ENCODE measurements at regions not wholly inside any gene's neighbourhood (a gene's known extent, or its start where the extent isn't known, plus 50 kb on each side); places are given as distances from the start of the nearest gene placed in this dataset.

DNA sequence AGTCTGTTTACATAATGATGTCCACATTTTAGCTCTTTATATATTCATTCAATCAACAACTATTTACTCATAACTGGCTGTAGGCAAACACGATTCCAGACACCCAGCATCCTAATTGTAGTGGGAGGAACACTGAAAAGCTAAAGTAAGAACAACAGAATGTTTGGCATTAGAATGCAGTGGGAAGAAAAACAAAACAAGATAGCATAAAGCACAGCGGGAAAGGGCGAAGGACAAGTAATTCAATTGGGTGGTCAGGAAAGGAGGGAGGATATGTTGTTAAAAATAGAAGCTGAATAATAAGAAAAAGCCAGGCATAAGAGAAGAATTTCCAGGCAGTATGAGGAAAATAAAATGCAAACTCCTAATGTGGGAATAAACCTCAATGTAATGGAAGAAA lies 189.5 kb upstream of the FAT4 start (continued):
- TF ChIP-seq, protein P1, sequence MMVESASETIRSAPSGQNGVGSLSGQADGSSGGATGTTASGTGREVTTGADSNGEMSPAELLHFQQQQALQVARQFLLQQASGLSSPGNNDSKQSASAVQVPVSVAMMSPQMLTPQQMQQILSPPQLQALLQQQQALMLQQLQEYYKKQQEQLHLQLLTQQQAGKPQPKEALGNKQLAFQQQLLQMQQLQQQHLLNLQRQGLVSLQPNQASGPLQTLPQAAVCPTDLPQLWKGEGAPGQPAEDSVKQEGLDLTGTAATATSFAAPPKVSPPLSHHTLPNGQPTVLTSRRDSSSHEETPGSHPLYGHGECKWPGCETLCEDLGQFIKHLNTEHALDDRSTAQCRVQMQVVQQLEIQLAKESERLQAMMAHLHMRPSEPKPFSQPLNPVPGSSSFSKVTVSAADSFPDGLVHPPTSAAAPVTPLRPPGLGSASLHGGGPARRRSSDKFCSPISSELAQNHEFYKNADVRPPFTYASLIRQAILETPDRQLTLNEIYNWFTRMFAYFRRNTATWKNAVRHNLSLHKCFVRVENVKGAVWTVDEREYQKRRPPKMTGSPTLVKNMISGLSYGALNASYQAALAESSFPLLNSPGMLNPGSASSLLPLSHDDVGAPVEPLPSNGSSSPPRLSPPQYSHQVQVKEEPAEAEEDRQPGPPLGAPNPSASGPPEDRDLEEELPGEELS (CRISPR knock-in tag; IDR thresholded peaks at IDR 0.05; ENCODE audit: borderline replicate concordance) = no peak
- TF ChIP-seq HDAC8 (tag; IDR thresholded peaks at IDR 0.05) (no peak), ZNF586 (CRISPR knock-in tag; conservative IDR thresholded peaks at IDR 0.05) (no peak)

DNA sequence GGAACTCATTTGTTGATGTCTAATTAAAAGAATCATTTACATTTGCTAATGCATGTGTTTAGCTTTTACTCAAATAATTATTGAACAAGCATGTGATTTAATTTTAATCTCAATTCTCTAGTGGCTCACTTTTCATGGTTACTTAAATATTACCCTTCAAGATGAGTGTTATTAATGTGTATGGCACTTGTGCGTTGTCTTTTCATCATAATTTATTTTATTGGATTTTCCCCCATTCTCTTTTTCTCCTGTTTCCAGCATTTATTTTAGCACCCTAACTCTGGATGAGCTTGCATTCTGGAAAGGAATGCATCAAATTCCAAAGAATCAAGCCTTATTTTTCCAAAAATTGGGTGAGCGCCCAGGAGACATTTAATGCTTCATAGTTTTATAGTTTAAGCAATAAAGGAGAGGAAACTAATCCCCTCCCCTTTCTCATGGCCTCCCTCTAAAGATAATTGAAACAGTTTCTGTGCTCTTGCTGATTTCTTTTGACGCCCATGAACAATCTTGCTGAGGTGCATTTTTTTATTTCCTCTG lies 191.1 kb upstream of the FAT4 start:
- H3K27ac ChIP-seq (ENCODE audit: extremely low read depth, low read depth, low read length) = no peak overlapping the region
- ChIA-PET POLR2A (no interaction called here), CTCF (ENCODE audit: low intra/inter-chr PET ratio) (no interaction called here)
- H3K4me2 ChIP-seq (ENCODE audit: insufficient read depth, low read length) = no peak overlapping the region
- no peaks in the 10 kb centered on the region for H3K36me3 ChIP-seq (ENCODE audit: control insufficient read depth, insufficient read depth, low read length)
- no TSS peak for BruUV-seq (replicated peaks)
- no peak overlapping the region for H2AFZ ChIP-seq (ENCODE audit: low read depth, low read length)
- no peak overlapping the region for H3K9ac ChIP-seq (ENCODE audit: insufficient read depth in 1 of 2, low read depth in 2 of 2, low read length in 2 of 2)
- intact Hi-C loops (cut with micrococcal nuclease) (no loop called here), in situ Hi-C loops (cut with MboI) (no loop called here)
- ATAC-seq (no peak), FAIRE-seq (no peak), DNase-seq (ENCODE audit: extremely low read depth in 1 of 4, low spot score in 3 of 4) (no peak)
- H3K4me3 ChIP-seq = no peak overlapping the region
- H3K9me1 ChIP-seq (ENCODE audit: control insufficient read depth, insufficient read depth, low read length) = no peaks in the 10 kb centered on the region
- TF ChIP-seq NCOA1 (IDR thresholded peaks at IDR 0.05; ENCODE audit: low read depth) = no peak
- TF ChIP-seq NFE2 (IDR thresholded peaks at IDR 0.05; ENCODE audit: low read depth) = no peak
- TF ChIP-seq SMAD3 (CRISPR knock-in tag; conservative IDR thresholded peaks at IDR 0.05) = no peak
- H3K4me1 ChIP-seq (replicated peaks in 1 of 2; ENCODE audit: control insufficient read depth in 2 of 2, insufficient read depth in 2 of 2, low read length in 2 of 2) = no peaks in the 10 kb centered on the region
- WGBS (ENCODE audit: insufficient coverage, low coverage, missing lambda C conversion rate) = 0% methylated on average over 3 of the region's 3 CpGs
- H3K27me3 ChIP-seq (ENCODE audit: control insufficient read depth in 2 of 2, insufficient read depth in 2 of 2, low read length in 2 of 2) = no peaks in the 10 kb centered on the region
- no peaks in the 10 kb centered on the region for H4K20me1 ChIP-seq (replicated peaks; ENCODE audit: control insufficient read depth, insufficient read depth, low read length)
- H3K79me2 ChIP-seq (ENCODE audit: control insufficient read depth, insufficient read depth, low read length) = no peaks in the 10 kb centered on the region
- no peaks in the 10 kb centered on the region; the same call in 1 of the 2 replicates for H3K9me3 ChIP-seq (replicated peaks; ENCODE audit: control insufficient read depth, insufficient read depth, low read depth, low read length)
